WTC11 (cell line): ENCODE measurements at regions not wholly inside any gene's neighbourhood (a gene's known extent, or its start where the extent isn't known, plus 50 kb on each side); places are given as distances from the start of the nearest gene placed in this dataset.

Experiments
- ATAC-seq: fragments of 200-7000 bp; cut with Tn5 transposase; 2 replicates; pipeline ENCODE4 v1.10.0; 2021; ENCODE audit warnings: mild to moderate bottlenecking, moderate library complexity
- CTCF ChIA-PET: fragments of 300-600 bp; sonication (Branson Sonifier 250); formaldehyde crosslinking; loops from one replicate; lab custom pipeline; 2021; ENCODE audit warnings: antibody characterized with exemption; lab: Charles Lee
- POLR2A ChIA-PET: fragments of 350-600 bp; sonication (Branson Sonifier 250); formaldehyde crosslinking; loops from one replicate; lab custom pipeline; 2021; ENCODE audit warnings: antibody characterized with exemption; lab: Charles Lee
- DNase-seq: peaks from one replicate; pipeline ENCODE4 v3.0.0; 2021; ENCODE audit warnings: low spot score
- H3K27ac Mint-ChIP-seq: 2 replicates; pipeline ENCODE4 v1.8.0; 2021; ENCODE audit warnings: mixed read lengths
- H3K27me3 Mint-ChIP-seq: 2 replicates; pipeline ENCODE4 v1.8.0; 2021; ENCODE audit warnings: low read depth, mild to moderate bottlenecking, moderate library complexity, mixed read lengths
- H3K36me3 Mint-ChIP-seq: 2 replicates; pipeline ENCODE4 v1.8.0; 2021; ENCODE audit warnings: mixed read lengths
- H3K4me1 Mint-ChIP-seq: 2 replicates; pipeline ENCODE4 v1.8.0; 2022; ENCODE audit warnings: mixed read lengths
- H3K4me3 Mint-ChIP-seq: 2 replicates; pipeline ENCODE4 v1.8.0; 2021; ENCODE audit warnings: mild to moderate bottlenecking, moderate library complexity, mixed read lengths
- H3K9me3 Mint-ChIP-seq: 2 replicates; pipeline ENCODE4 v1.8.0; 2021; ENCODE audit warnings: mixed read lengths
- ATF1 ChIP-seq: sonication (generic); formaldehyde crosslinking; IDR thresholded peaks from 2 replicates; pipeline ENCODE4 v1.8.1; 2023; ENCODE audit warnings: mild to moderate bottlenecking, moderate library complexity, missing genetic modification reagents
- ESRRA ChIP-seq: sonication (generic); formaldehyde crosslinking; IDR thresholded peaks from 2 replicates; pipeline ENCODE4 v1.8.1; 2022; ENCODE audit warnings: mild to moderate bottlenecking, missing genetic modification reagents, borderline replicate concordance
- GABPB1 ChIP-seq: sonication (generic); formaldehyde crosslinking; IDR thresholded peaks from 2 replicates; pipeline ENCODE4 v1.8.1; 2023; ENCODE audit warnings: mild to moderate bottlenecking, missing genetic modification reagents
- NFYB ChIP-seq: sonication (generic); formaldehyde crosslinking; conservative IDR thresholded peaks from 2 replicates; pipeline ENCODE4 v1.8.0; 2022; ENCODE audit warnings: low read depth, missing genetic modification reagents
- NR2C2 ChIP-seq: sonication (generic); formaldehyde crosslinking; IDR thresholded peaks from 2 replicates; pipeline ENCODE4 v1.8.0; 2022; ENCODE audit warnings: mild to moderate bottlenecking, missing genetic modification reagents
- TCF7 ChIP-seq: sonication (generic); formaldehyde crosslinking; IDR thresholded peaks from 2 replicates; pipeline ENCODE4 v1.8.0; 2022; ENCODE audit warnings: mild to moderate bottlenecking, low read depth, missing genetic modification reagents, moderate library complexity
- TEAD1 ChIP-seq: sonication (generic); formaldehyde crosslinking; IDR thresholded peaks from 2 replicates; pipeline ENCODE4 v1.8.0; 2022; ENCODE audit warnings: mild to moderate bottlenecking, missing genetic modification reagents
- TF ChIP-seq, protein P1 (sequence below): fragments of 250-450 bp; sonication (Bioruptor Pico); IDR thresholded peaks from 2 replicates; pipeline ENCODE4 v2.1.2; 2022; ENCODE audit warnings: mild to moderate bottlenecking, moderate library complexity
- TF ChIP-seq, protein P2 (sequence below): sonication (generic); formaldehyde crosslinking; IDR thresholded peaks from 2 replicates; pipeline ENCODE4 v1.8.1; 2023; ENCODE audit warnings: mild to moderate bottlenecking, missing genetic modification reagents
- TF ChIP-seq, protein P3 (sequence below): sonication (generic); formaldehyde crosslinking; IDR thresholded peaks from 2 replicates; pipeline ENCODE4 v1.8.0; 2022; ENCODE audit warnings: mild to moderate bottlenecking, missing genetic modification reagents
- TF ChIP-seq, protein P4 (sequence below): fragments of 250-450 bp; sonication (Bioruptor Pico); IDR thresholded peaks from 2 replicates; pipeline ENCODE4 v1.9.0; 2021; ENCODE audit warnings: mild to moderate bottlenecking
- TF ChIP-seq, protein P5 (sequence below): fragments of 250-450 bp; sonication (Bioruptor Pico); IDR thresholded peaks from 2 replicates; pipeline ENCODE4 v1.8.0; 2021; ENCODE audit warnings: mild to moderate bottlenecking
- TF ChIP-seq, protein P6 (sequence below): sonication (generic); formaldehyde crosslinking; IDR thresholded peaks from 2 replicates; pipeline ENCODE4 v1.8.0; 2022; ENCODE audit warnings: mild to moderate bottlenecking, missing genetic modification reagents
- TF ChIP-seq, protein P7 (sequence below): sonication (generic); formaldehyde crosslinking; IDR thresholded peaks from 2 replicates; pipeline ENCODE4 v1.8.0; 2022; ENCODE audit warnings: missing genetic modification reagents
- TF ChIP-seq, protein P8 (sequence below): sonication (generic); formaldehyde crosslinking; IDR thresholded peaks from 2 replicates; pipeline ENCODE4 v1.8.0; 2023; ENCODE audit warnings: missing genetic modification reagents, mild to moderate bottlenecking, borderline replicate concordance
- TF ChIP-seq, protein P9 (sequence below): sonication (generic); formaldehyde crosslinking; IDR thresholded peaks from 2 replicates; pipeline ENCODE4 v1.8.1; 2023; ENCODE audit warnings: mild to moderate bottlenecking, missing genetic modification reagents, borderline replicate concordance
- TF ChIP-seq, protein P10 (sequence below): fragments of 250-450 bp; sonication (Bioruptor Pico); conservative IDR thresholded peaks from 2 replicates; pipeline ENCODE4 v1.9.0; 2021; ENCODE audit warnings: mild to moderate bottlenecking

DNA sequence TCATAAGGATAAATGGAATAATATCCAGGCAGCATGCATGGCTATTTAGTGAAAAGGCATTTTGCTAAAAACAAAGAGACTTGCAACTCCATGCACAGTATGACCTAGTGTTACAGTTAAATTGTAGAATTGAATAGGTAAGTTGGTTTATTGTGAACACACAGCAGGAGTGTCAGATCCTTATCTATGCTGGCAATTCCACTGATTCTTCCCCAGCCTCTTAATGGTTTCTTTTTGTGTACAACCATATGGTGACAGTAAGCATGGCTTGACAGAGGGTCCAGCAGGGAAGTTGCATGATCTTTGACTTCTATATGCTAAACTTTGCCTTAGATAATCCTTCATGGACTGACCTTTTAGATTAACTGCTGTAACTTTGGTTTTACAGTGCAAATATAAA lies 936.6 kb upstream of the EPHA5 start:
- Mint-ChIP-seq H3K27ac (no peak overlapping the region), H3K27me3 (no peaks in the 10 kb centered on the region), H3K4me1 (peaks cover 11% of the 10 kb centered on the region), H3K4me3 (no peak overlapping the region), H3K36me3 (no peaks in the 10 kb centered on the region), H3K9me3 (no peaks in the 10 kb centered on the region)
- CTCF ChIA-PET, result no interaction called here
- POLR2A ChIA-PET, result no interaction called here
- DNase-seq (no peak), ATAC-seq (peak; percentile 89)
- TF ChIP-seq, protein P1, sequence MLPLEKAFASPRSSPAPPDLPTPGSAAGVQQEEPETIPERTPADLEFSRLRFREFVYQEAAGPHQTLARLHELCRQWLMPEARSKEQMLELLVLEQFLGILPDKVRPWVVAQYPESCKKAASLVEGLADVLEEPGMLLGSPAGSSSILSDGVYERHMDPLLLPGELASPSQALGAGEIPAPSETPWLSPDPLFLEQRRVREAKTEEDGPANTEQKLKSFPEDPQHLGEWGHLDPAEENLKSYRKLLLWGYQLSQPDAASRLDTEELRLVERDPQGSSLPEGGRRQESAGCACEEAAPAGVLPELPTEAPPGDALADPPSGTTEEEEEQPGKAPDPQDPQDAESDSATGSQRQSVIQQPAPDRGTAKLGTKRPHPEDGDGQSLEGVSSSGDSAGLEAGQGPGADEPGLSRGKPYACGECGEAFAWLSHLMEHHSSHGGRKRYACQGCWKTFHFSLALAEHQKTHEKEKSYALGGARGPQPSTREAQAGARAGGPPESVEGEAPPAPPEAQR, result no peak
- TF ChIP-seq, protein P2, sequence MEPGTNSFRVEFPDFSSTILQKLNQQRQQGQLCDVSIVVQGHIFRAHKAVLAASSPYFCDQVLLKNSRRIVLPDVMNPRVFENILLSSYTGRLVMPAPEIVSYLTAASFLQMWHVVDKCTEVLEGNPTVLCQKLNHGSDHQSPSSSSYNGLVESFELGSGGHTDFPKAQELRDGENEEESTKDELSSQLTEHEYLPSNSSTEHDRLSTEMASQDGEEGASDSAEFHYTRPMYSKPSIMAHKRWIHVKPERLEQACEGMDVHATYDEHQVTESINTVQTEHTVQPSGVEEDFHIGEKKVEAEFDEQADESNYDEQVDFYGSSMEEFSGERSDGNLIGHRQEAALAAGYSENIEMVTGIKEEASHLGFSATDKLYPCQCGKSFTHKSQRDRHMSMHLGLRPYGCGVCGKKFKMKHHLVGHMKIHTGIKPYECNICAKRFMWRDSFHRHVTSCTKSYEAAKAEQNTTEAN, result no peak
- TF ChIP-seq GABPB1 (CRISPR knock-in tag), result no peak
- TF ChIP-seq ATF1 (CRISPR knock-in tag), result no peak
- TF ChIP-seq, protein P3, sequence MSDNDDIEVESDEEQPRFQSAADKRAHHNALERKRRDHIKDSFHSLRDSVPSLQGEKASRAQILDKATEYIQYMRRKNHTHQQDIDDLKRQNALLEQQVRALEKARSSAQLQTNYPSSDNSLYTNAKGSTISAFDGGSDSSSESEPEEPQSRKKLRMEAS, result no peak
- TF ChIP-seq NR2C2, result no peak
- TF ChIP-seq, protein P4, sequence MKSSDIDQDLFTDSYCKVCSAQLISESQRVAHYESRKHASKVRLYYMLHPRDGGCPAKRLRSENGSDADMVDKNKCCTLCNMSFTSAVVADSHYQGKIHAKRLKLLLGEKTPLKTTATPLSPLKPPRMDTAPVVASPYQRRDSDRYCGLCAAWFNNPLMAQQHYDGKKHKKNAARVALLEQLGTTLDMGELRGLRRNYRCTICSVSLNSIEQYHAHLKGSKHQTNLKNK (CRISPR knock-in tag), result no peak
- no peak for TF ChIP-seq NFYB
- TF ChIP-seq ESRRA (CRISPR knock-in tag), result no peak
- TF ChIP-seq, protein P5, sequence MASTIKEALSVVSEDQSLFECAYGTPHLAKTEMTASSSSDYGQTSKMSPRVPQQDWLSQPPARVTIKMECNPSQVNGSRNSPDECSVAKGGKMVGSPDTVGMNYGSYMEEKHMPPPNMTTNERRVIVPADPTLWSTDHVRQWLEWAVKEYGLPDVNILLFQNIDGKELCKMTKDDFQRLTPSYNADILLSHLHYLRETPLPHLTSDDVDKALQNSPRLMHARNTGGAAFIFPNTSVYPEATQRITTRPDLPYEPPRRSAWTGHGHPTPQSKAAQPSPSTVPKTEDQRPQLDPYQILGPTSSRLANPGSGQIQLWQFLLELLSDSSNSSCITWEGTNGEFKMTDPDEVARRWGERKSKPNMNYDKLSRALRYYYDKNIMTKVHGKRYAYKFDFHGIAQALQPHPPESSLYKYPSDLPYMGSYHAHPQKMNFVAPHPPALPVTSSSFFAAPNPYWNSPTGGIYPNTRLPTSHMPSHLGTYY (CRISPR knock-in tag), result no peak
- TF ChIP-seq, protein P6, sequence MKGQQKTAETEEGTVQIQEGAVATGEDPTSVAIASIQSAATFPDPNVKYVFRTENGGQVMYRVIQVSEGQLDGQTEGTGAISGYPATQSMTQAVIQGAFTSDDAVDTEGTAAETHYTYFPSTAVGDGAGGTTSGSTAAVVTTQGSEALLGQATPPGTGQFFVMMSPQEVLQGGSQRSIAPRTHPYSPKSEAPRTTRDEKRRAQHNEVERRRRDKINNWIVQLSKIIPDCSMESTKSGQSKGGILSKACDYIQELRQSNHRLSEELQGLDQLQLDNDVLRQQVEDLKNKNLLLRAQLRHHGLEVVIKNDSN (CRISPR knock-in tag), result no peak
- TF ChIP-seq TEAD1, result no peak
- TF ChIP-seq, protein P7, sequence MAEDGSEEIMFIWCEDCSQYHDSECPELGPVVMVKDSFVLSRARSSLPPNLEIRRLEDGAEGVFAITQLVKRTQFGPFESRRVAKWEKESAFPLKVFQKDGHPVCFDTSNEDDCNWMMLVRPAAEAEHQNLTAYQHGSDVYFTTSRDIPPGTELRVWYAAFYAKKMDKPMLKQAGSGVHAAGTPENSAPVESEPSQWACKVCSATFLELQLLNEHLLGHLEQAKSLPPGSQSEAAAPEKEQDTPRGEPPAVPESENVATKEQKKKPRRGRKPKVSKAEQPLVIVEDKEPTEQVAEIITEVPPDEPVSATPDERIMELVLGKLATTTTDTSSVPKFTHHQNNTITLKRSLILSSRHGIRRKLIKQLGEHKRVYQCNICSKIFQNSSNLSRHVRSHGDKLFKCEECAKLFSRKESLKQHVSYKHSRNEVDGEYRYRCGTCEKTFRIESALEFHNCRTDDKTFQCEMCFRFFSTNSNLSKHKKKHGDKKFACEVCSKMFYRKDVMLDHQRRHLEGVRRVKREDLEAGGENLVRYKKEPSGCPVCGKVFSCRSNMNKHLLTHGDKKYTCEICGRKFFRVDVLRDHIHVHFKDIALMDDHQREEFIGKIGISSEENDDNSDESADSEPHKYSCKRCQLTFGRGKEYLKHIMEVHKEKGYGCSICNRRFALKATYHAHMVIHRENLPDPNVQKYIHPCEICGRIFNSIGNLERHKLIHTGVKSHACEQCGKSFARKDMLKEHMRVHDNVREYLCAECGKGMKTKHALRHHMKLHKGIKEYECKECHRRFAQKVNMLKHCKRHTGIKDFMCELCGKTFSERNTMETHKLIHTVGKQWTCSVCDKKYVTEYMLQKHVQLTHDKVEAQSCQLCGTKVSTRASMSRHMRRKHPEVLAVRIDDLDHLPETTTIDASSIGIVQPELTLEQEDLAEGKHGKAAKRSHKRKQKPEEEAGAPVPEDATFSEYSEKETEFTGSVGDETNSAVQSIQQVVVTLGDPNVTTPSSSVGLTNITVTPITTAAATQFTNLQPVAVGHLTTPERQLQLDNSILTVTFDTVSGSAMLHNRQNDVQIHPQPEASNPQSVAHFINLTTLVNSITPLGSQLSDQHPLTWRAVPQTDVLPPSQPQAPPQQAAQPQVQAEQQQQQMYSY, result no peak
- no peak for TF ChIP-seq TCF7 (CRISPR knock-in tag)
- TF ChIP-seq, protein P8, sequence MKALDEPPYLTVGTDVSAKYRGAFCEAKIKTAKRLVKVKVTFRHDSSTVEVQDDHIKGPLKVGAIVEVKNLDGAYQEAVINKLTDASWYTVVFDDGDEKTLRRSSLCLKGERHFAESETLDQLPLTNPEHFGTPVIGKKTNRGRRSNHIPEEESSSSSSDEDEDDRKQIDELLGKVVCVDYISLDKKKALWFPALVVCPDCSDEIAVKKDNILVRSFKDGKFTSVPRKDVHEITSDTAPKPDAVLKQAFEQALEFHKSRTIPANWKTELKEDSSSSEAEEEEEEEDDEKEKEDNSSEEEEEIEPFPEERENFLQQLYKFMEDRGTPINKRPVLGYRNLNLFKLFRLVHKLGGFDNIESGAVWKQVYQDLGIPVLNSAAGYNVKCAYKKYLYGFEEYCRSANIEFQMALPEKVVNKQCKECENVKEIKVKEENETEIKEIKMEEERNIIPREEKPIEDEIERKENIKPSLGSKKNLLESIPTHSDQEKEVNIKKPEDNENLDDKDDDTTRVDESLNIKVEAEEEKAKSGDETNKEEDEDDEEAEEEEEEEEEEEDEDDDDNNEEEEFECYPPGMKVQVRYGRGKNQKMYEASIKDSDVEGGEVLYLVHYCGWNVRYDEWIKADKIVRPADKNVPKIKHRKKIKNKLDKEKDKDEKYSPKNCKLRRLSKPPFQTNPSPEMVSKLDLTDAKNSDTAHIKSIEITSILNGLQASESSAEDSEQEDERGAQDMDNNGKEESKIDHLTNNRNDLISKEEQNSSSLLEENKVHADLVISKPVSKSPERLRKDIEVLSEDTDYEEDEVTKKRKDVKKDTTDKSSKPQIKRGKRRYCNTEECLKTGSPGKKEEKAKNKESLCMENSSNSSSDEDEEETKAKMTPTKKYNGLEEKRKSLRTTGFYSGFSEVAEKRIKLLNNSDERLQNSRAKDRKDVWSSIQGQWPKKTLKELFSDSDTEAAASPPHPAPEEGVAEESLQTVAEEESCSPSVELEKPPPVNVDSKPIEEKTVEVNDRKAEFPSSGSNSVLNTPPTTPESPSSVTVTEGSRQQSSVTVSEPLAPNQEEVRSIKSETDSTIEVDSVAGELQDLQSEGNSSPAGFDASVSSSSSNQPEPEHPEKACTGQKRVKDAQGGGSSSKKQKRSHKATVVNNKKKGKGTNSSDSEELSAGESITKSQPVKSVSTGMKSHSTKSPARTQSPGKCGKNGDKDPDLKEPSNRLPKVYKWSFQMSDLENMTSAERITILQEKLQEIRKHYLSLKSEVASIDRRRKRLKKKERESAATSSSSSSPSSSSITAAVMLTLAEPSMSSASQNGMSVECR (CRISPR knock-in tag), result no peak
- TF ChIP-seq, protein P9, sequence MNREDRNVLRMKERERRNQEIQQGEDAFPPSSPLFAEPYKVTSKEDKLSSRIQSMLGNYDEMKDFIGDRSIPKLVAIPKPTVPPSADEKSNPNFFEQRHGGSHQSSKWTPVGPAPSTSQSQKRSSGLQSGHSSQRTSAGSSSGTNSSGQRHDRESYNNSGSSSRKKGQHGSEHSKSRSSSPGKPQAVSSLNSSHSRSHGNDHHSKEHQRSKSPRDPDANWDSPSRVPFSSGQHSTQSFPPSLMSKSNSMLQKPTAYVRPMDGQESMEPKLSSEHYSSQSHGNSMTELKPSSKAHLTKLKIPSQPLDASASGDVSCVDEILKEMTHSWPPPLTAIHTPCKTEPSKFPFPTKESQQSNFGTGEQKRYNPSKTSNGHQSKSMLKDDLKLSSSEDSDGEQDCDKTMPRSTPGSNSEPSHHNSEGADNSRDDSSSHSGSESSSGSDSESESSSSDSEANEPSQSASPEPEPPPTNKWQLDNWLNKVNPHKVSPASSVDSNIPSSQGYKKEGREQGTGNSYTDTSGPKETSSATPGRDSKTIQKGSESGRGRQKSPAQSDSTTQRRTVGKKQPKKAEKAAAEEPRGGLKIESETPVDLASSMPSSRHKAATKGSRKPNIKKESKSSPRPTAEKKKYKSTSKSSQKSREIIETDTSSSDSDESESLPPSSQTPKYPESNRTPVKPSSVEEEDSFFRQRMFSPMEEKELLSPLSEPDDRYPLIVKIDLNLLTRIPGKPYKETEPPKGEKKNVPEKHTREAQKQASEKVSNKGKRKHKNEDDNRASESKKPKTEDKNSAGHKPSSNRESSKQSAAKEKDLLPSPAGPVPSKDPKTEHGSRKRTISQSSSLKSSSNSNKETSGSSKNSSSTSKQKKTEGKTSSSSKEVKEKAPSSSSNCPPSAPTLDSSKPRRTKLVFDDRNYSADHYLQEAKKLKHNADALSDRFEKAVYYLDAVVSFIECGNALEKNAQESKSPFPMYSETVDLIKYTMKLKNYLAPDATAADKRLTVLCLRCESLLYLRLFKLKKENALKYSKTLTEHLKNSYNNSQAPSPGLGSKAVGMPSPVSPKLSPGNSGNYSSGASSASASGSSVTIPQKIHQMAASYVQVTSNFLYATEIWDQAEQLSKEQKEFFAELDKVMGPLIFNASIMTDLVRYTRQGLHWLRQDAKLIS, result no peak
- TF ChIP-seq, protein P10, sequence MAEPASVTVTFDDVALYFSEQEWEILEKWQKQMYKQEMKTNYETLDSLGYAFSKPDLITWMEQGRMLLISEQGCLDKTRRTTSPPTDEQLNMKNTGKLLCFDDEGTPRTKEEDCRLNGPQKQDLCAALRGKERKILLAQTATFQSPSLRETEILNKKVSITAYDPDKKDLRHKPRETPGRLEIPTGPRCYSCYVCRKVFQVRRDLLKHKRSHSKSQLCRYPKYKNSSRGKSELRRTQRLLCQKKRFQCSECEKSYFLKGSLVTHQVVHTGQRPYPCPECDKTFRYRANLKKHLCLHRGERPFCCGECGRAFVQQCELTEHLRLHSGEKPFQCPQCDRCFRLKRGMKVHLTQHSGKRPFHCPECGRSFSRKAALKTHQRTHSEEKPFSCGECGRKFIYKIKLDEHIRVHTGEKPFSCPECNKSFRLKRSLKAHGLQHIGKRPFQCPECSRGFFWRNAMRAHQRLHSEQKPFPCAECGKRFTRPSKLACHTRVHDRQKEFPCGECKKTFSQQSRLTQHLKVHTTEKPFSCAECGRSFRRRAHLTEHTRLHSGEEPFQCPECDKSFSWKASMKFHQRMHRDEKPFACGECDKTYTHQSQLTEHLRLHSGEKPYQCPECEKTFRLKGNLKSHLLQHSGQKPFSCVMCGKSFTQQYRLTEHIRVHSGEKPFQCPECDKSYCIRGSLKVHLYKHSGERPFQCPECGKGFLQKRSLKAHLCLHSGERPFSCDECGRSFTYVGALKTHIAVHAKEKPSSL (CRISPR knock-in tag), result no peak
